PC-9 (cell line): ENCODE measurements at regions not wholly inside any gene's neighbourhood (a gene's known extent, or its start where the extent isn't known, plus 50 kb on each side); places are given as distances from the start of the nearest gene placed in this dataset.

Experiments
- EZH2 ChIP-seq: fragments of 200-600 bp; sonication (generic); IDR thresholded peaks from 2 replicates; pipeline ENCODE4 v1.8.0; 2017; ENCODE audit warnings: antibody characterized with exemption, low read depth
- TF ChIP-seq, protein P1 (sequence below): fragments of 200-600 bp; sonication (generic); conservative IDR thresholded peaks from 2 replicates; pipeline ENCODE4 v1.6.1; 2017; ENCODE audit warnings: mixed run types, antibody characterized with exemption, mild to moderate bottlenecking, moderate library complexity

DNA sequence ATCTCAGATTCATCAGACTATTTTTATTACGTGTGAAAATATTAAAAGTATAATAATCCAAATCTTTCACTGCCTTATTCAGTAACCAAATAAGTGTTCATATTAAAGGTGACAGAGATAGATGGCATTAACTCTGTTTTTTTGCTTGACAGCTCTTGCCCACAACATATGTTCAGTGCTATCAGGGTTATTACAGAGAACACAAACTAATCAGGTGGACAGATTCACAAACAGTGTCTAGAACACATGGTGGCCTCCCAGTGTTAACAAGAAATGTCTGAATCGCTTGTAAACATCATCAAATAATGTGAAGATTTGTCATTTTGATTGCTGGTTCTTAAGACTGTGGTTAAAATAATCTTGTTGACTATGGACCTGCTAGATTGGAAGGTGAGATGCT lies 609.1 kb upstream of the GRAMD2B start:
- TF ChIP-seq, protein P1, sequence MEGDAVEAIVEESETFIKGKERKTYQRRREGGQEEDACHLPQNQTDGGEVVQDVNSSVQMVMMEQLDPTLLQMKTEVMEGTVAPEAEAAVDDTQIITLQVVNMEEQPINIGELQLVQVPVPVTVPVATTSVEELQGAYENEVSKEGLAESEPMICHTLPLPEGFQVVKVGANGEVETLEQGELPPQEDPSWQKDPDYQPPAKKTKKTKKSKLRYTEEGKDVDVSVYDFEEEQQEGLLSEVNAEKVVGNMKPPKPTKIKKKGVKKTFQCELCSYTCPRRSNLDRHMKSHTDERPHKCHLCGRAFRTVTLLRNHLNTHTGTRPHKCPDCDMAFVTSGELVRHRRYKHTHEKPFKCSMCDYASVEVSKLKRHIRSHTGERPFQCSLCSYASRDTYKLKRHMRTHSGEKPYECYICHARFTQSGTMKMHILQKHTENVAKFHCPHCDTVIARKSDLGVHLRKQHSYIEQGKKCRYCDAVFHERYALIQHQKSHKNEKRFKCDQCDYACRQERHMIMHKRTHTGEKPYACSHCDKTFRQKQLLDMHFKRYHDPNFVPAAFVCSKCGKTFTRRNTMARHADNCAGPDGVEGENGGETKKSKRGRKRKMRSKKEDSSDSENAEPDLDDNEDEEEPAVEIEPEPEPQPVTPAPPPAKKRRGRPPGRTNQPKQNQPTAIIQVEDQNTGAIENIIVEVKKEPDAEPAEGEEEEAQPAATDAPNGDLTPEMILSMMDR, result no peak
- TF ChIP-seq EZH2, result no peak
